NCI-H1436 treated with DMSO at 0.1 percent for 48 hours (cell line): ENCODE measurements at regions not wholly inside any gene's neighbourhood (a gene's known extent, or its start where the extent isn't known, plus 50 kb on each side); places are given as distances from the start of the nearest gene placed in this dataset.
"Not testable (repeated sequence)": the region's sequence is repeated elsewhere in the genome, so short reads cannot be mapped to it uniquely, and the experiment has no call there.

ENCODE experiments used
- DNase-seq: peaks from one replicate; lab custom pipeline; 2025; lab: John Stamatoyannopoulos, UW

- no peak for DNase-seq
Observed at GRCh38 chr17:13212860-13213259, 195.0 kb upstream of the ELAC2 start.

- no peak for DNase-seq
Observed at GRCh38 chr17:13209081-13209480, 191.3 kb upstream of the ELAC2 start.

GRCh38 chr17:13204607-13205237, 186.9 kb upstream of the ELAC2 start:
- DNase-seq, result no peak

- DNase-seq, result no peak
Observed at GRCh38 chr17:13202835-13203234, 185.0 kb upstream of the ELAC2 start.

GRCh38 chr17:13200671-13201070, 182.8 kb upstream of the ELAC2 start:
- no peak for DNase-seq

GRCh38 chr17:13199425-13199824, 181.6 kb upstream of the ELAC2 start:
- DNase-seq, result no peak

GRCh38 chr17:13197586-13197985, 179.8 kb upstream of the ELAC2 start:
- no peak for DNase-seq

GRCh38 chr17:13194887-13195286, 177.1 kb upstream of the ELAC2 start:
- DNase-seq, result no peak

- DNase-seq, result no peak
Observed at GRCh38 chr17:13182854-13183253, 165.0 kb upstream of the ELAC2 start.

GRCh38 chr17:13182450-13182849, 164.6 kb upstream of the ELAC2 start:
- no peak for DNase-seq

GRCh38 chr17:13181683-13182082, 163.9 kb upstream of the ELAC2 start:
- DNase-seq, result no peak

GRCh38 chr17:13176436-13176835, 158.6 kb upstream of the ELAC2 start:
- no peak for DNase-seq

- no peak for DNase-seq
Observed at GRCh38 chr17:13171790-13172189, 154.0 kb upstream of the ELAC2 start.

GRCh38 chr17:13162361-13162760, 144.5 kb upstream of the ELAC2 start:
- DNase-seq, result no peak

- DNase-seq, result no peak
Observed at GRCh38 chr17:13160790-13161189, 143.0 kb upstream of the ELAC2 start.

GRCh38 chr17:13160296-13160695, 142.5 kb upstream of the ELAC2 start:
- DNase-seq, result no peak

- no peak for DNase-seq
Observed at GRCh38 chr17:13158494-13159240, 140.8 kb upstream of the ELAC2 start.

- no peak for DNase-seq
Observed at GRCh38 chr17:13157656-13158055, 139.8 kb upstream of the ELAC2 start.

- DNase-seq, result no peak
Observed at GRCh38 chr17:13154930-13155329, 137.1 kb upstream of the ELAC2 start.

- no peak for DNase-seq
Observed at GRCh38 chr17:13154398-13154797, 136.6 kb upstream of the ELAC2 start.

- no peak for DNase-seq
Observed at GRCh38 chr17:13153036-13153435, 135.2 kb upstream of the ELAC2 start.

GRCh38 chr17:13152501-13152900, 134.7 kb upstream of the ELAC2 start:
- DNase-seq, result no peak

- DNase-seq, result not testable (repeated sequence)
Observed at GRCh38 chr17:13150738-13151137, 132.9 kb upstream of the ELAC2 start.

- DNase-seq, result no peak
Observed at GRCh38 chr17:13143001-13143400, 125.2 kb upstream of the ELAC2 start.
